Endodermal cell (in vitro differentiated cells): ENCODE measurements at regions not wholly inside any gene's neighbourhood (a gene's known extent, or its start where the extent isn't known, plus 50 kb on each side); places are given as distances from the start of the nearest gene placed in this dataset.

Experiments used
- DNase-seq: peaks from one replicate; pipeline ENCODE4 v3.0.0-alpha.2; 2017
- H3K27ac ChIP-seq: 2 replicates; pipeline ENCODE4 v1.5.1; 2013; ENCODE audit warnings: mild to moderate bottlenecking, low read depth, low read length, moderate library complexity
- H3K27me3 ChIP-seq: 2 replicates; pipeline ENCODE4 v1.6.1; 2013; ENCODE audit warnings: mild to moderate bottlenecking, low read length, moderate library complexity; ENCODE audit not compliant: insufficient read depth, control insufficient read depth, poor library complexity, severe bottlenecking
- H3K36me3 ChIP-seq: 2 replicates; pipeline ENCODE4 v1.7.0; 2013; ENCODE audit warnings: mild to moderate bottlenecking, low read length, moderate library complexity; ENCODE audit not compliant: control insufficient read depth, insufficient read depth
- H3K4me1 ChIP-seq: one replicate; pipeline ENCODE4 v1.7.0; 2013; ENCODE audit warnings: low read length; ENCODE audit not compliant: control insufficient read depth, insufficient read depth
- H3K4me3 ChIP-seq: 2 replicates; pipeline ENCODE4 v1.5.1; 2013; ENCODE audit warnings: mild to moderate bottlenecking, low read length, moderate library complexity
- H3K9ac ChIP-seq: 2 replicates; pipeline ENCODE4 v1.6.1; 2013; ENCODE audit warnings: mild to moderate bottlenecking, low read length, moderate library complexity; ENCODE audit not compliant: poor library complexity, severe bottlenecking; ENCODE audit errors: extremely low read depth
- H3K9me3 ChIP-seq: 2 replicates; pipeline ENCODE4 v1.6.1; 2013; ENCODE audit warnings: mild to moderate bottlenecking, low read length, moderate library complexity; ENCODE audit not compliant: control insufficient read depth
- H3K27ac Mint-ChIP-seq: 2 replicates; pipeline ENCODE4 v1.8.0; 2020; ENCODE audit warnings: mixed read lengths
- H3K27me3 Mint-ChIP-seq: 2 replicates; pipeline ENCODE4 v1.8.0; 2021; ENCODE audit warnings: mild to moderate bottlenecking, mixed read lengths; ENCODE audit not compliant: insufficient read depth
- H3K36me3 Mint-ChIP-seq: 2 replicates; pipeline ENCODE4 v1.8.0; 2020; ENCODE audit warnings: low read depth, mixed read lengths
- H3K4me1 Mint-ChIP-seq: 2 replicates; pipeline ENCODE4 v1.8.0; 2020; ENCODE audit warnings: mixed read lengths
- H3K4me3 Mint-ChIP-seq: 2 replicates; pipeline ENCODE4 v1.8.0; 2020; ENCODE audit warnings: mild to moderate bottlenecking, moderate library complexity, mixed read lengths
- H3K9me3 Mint-ChIP-seq: 2 replicates; pipeline ENCODE4 v1.8.0; 2020; ENCODE audit warnings: mild to moderate bottlenecking, mixed read lengths
- CTCF ChIP-seq: fragments of 200-600 bp; sonication (generic); conservative IDR thresholded peaks from 2 replicates; pipeline ENCODE4 v1.5.0; 2021; ENCODE audit warnings: antibody characterized with exemption, mild to moderate bottlenecking
- WGBS, 2 experiments: methylation state at CpG; one replicate each; pipeline versions ENCODE4 v1.1.5 to v1.1.7; 2013; ENCODE audit warnings: missing lambda C conversion rate in 2 of 2, mixed read lengths in 1 of 2; ENCODE audit not compliant: insufficient coverage in 1 of 2, insufficient read length in 1 of 2; 5-methylcytosine and 5-hydroxymethylcytosine counted together

GRCh38 chr18:4547126-4547525 is 92.0 kb upstream of the DLGAP1 start:
- DNase-seq, result no peak
- no peaks in the 10 kb centered on the region for H3K9me3 Mint-ChIP-seq
- H3K4me3 Mint-ChIP-seq, result no peak overlapping the region
- no peaks in the 10 kb centered on the region for H3K27me3 Mint-ChIP-seq
- H3K27ac ChIP-seq, result no peak overlapping the region
- H3K4me1 ChIP-seq, result no peaks in the 10 kb centered on the region
- no peaks in the 10 kb centered on the region for H3K9me3 ChIP-seq
- no peak for TF ChIP-seq CTCF
- WGBS, 2 experiments, result 83 to 90% methylated on average over 2 to 6 of the region's 6 CpGs
- H3K36me3 ChIP-seq, result no peaks in the 10 kb centered on the region
- no peaks in the 10 kb centered on the region for H3K27me3 ChIP-seq
- no peaks in the 10 kb centered on the region for H3K4me1 Mint-ChIP-seq
- H3K27ac Mint-ChIP-seq, result no peak overlapping the region
- no peaks in the 10 kb centered on the region for H3K36me3 Mint-ChIP-seq
- no peak overlapping the region for H3K9ac ChIP-seq
- no peak overlapping the region for H3K4me3 ChIP-seq

- Histone ChIP-seq H3K27ac (no peak overlapping the region), H3K4me1 (no peaks in the 10 kb centered on the region), H3K4me3 (no peak overlapping the region), H3K9ac (no peak overlapping the region), H3K27me3 (no peaks in the 10 kb centered on the region), H3K9me3 (peaks cover 7% of the 10 kb centered on the region), H3K36me3 (no peaks in the 10 kb centered on the region)
- Mint-ChIP-seq H3K9me3 (peaks cover 8% of the 10 kb centered on the region), H3K36me3 (no peaks in the 10 kb centered on the region), H3K4me3 (no peak overlapping the region), H3K4me1 (no peaks in the 10 kb centered on the region), H3K27me3 (no peaks in the 10 kb centered on the region), H3K27ac (no peak overlapping the region)
- WGBS, 2 experiments, result 78 to 91% methylated on average over 2 to 6 of the region's 6 CpGs
- no peak for DNase-seq
- TF ChIP-seq CTCF, result no peak
Observed at GRCh38 chr18:4544142-4544541, 89.0 kb upstream of the DLGAP1 start.

- Mint-ChIP-seq H3K27ac (no peak overlapping the region), H3K36me3 (no peaks in the 10 kb centered on the region)
- no peaks in the 10 kb centered on the region for H3K36me3 ChIP-seq
Observed at GRCh38 chr18:4543711-4544110, 88.6 kb upstream of the DLGAP1 start.

More at GRCh38 chr18:4543711-4544110, 88.6 kb upstream of the DLGAP1 start:
- Histone ChIP-seq H3K27ac (no peak overlapping the region), H3K4me1 (no peaks in the 10 kb centered on the region), H3K9me3 (peaks cover 11% of the 10 kb centered on the region), H3K27me3 (no peaks in the 10 kb centered on the region), H3K4me3 (no peak overlapping the region), H3K9ac (no peak overlapping the region)
- TF ChIP-seq CTCF, result no peak
- Mint-ChIP-seq H3K4me1 (no peaks in the 10 kb centered on the region), H3K27me3 (no peaks in the 10 kb centered on the region), H3K4me3 (no peak overlapping the region), H3K9me3 (peaks cover 12% of the 10 kb centered on the region)
- no peak for DNase-seq
